HG03175 (cell line): ENCODE measurements at regions not wholly inside any gene's neighbourhood (a gene's known extent, or its start where the extent isn't known, plus 50 kb on each side); places are given as distances from the start of the nearest gene placed in this dataset.

Experiments used
- ATAC-seq: cut with Tn5 transposase; IDR thresholded peaks from one replicate; pipeline ENCODE4 v1.9.1; 2021; ENCODE audit warnings: mild to moderate bottlenecking, moderate library complexity; ENCODE audit not compliant: unreplicated experiment

- ATAC-seq = no peak
Measured at GRCh38 chr7:25314094-25314730, 85.9 kb upstream of the NPVF start.

GRCh38 chr7:25314731-25315267, 86.5 kb upstream of the NPVF start:
- no peak for ATAC-seq

- ATAC-seq = no peak
Measured at GRCh38 chr7:25316366-25316765, 88.1 kb upstream of the NPVF start.

GRCh38 chr7:25318047-25318446, 89.8 kb upstream of the NPVF start:
- ATAC-seq = no peak

GRCh38 chr7:25319707-25320106, 91.4 kb upstream of the NPVF start:
- ATAC-seq = no peak

GRCh38 chr7:25320791-25321190, 92.5 kb upstream of the NPVF start:
- ATAC-seq = no peak

GRCh38 chr7:25321424-25321823, 93.1 kb upstream of the NPVF start:
- no peak for ATAC-seq

- ATAC-seq = no peak
Measured at GRCh38 chr7:25322473-25322872, 94.2 kb upstream of the NPVF start.

- ATAC-seq = no peak
Measured at GRCh38 chr7:25325186-25325757, 97.0 kb upstream of the NPVF start.

GRCh38 chr7:25326501-25327156, 98.3 kb upstream of the NPVF start:
- no peak for ATAC-seq

- ATAC-seq = no peak
Measured at GRCh38 chr7:25329815-25330214, 101.5 kb upstream of the NPVF start.

GRCh38 chr7:25333296-25333928, 105.1 kb upstream of the NPVF start:
- no peak for ATAC-seq

- ATAC-seq = no peak
Measured at GRCh38 chr7:25347360-25348066, 119.2 kb upstream of the NPVF start.

GRCh38 chr7:25348104-25348503, 119.8 kb upstream of the NPVF start:
- ATAC-seq = no peak

- ATAC-seq = no peak
Measured at GRCh38 chr7:25349283-25350017, 121.2 kb upstream of the NPVF start.

GRCh38 chr7:25350041-25350440, 121.8 kb upstream of the NPVF start:
- ATAC-seq = no peak

- no peak for ATAC-seq
Measured at GRCh38 chr7:25351761-25352160, 123.5 kb upstream of the NPVF start.

GRCh38 chr7:25353196-25353595, 124.9 kb upstream of the NPVF start:
- ATAC-seq = no peak

GRCh38 chr7:25353732-25354131, 125.4 kb upstream of the NPVF start:
- no peak for ATAC-seq

GRCh38 chr7:25356534-25357151, 128.4 kb upstream of the NPVF start:
- ATAC-seq = no peak
